ENCODE measurements at regions not wholly inside any gene's neighbourhood (a gene's known extent, or its start where the extent isn't known, plus 50 kb on each side); places are given as distances from the start of the nearest gene placed in this dataset.
"Not testable (repeated sequence)": the region's sequence is repeated elsewhere in the genome, so short reads cannot be mapped to it uniquely, and the experiment has no call there.

DNA sequence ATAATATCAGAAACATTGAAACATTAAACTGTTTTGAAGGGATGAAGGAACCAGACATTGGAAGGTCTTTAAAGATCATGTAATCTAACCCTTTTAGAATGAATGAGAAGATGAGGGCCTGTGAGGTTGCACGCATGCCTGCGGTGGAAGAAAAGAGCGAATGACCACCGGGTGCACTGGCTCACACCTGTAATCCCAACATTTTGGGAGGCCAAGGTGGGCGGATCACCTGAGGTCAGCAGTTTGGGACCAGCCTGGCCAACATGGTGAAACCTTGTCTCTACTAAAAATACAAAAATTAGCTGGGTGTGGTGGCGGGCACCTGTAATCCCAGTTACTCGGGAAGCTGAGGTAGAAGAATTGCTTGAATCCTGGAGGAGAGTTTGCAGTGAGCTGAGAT is 242.3 kb upstream of the CDH12 start:
- TF ChIP-seq, protein P1, sequence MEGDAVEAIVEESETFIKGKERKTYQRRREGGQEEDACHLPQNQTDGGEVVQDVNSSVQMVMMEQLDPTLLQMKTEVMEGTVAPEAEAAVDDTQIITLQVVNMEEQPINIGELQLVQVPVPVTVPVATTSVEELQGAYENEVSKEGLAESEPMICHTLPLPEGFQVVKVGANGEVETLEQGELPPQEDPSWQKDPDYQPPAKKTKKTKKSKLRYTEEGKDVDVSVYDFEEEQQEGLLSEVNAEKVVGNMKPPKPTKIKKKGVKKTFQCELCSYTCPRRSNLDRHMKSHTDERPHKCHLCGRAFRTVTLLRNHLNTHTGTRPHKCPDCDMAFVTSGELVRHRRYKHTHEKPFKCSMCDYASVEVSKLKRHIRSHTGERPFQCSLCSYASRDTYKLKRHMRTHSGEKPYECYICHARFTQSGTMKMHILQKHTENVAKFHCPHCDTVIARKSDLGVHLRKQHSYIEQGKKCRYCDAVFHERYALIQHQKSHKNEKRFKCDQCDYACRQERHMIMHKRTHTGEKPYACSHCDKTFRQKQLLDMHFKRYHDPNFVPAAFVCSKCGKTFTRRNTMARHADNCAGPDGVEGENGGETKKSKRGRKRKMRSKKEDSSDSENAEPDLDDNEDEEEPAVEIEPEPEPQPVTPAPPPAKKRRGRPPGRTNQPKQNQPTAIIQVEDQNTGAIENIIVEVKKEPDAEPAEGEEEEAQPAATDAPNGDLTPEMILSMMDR (conservative IDR thresholded peaks at IDR 0.05; ENCODE audit: low read depth, low read length): not testable (repeated sequence)
- TF ChIP-seq EZH2 (IDR thresholded peaks at IDR 0.05; ENCODE audit: low read length, unreplicated experiment); EZH2phosphoT487 (IDR thresholded peaks at IDR 0.05; ENCODE audit: borderline replicate concordance, low read length): not testable (repeated sequence)

Data from PC-3 (cell line).